GM18861 (cell line): ENCODE measurements at regions not wholly inside any gene's neighbourhood (a gene's known extent, or its start where the extent isn't known, plus 50 kb on each side); places are given as distances from the start of the nearest gene placed in this dataset.

ENCODE experiments used
- ATAC-seq: cut with Tn5 transposase; IDR thresholded peaks from one replicate; pipeline ENCODE4 v1.9.1; 2021; ENCODE audit not compliant: unreplicated experiment

- ATAC-seq, result no peak
Measured at GRCh38 chr6:104229057-104229456, 630.7 kb downstream of the HACE1 start.

- no peak for ATAC-seq
Measured at GRCh38 chr6:104227508-104227907, 632.2 kb downstream of the HACE1 start.

GRCh38 chr6:104226790-104227446 is 632.8 kb downstream of the HACE1 start:
- no peak for ATAC-seq

- no peak for ATAC-seq
Measured at GRCh38 chr6:104218116-104218515, 641.6 kb downstream of the HACE1 start.

- no peak for ATAC-seq
Measured at GRCh38 chr6:104214901-104215300, 644.8 kb downstream of the HACE1 start.

- no peak for ATAC-seq
Measured at GRCh38 chr6:104212977-104213668, 646.6 kb downstream of the HACE1 start.

- ATAC-seq, result no peak
Measured at GRCh38 chr6:104207635-104208034, 652.1 kb downstream of the HACE1 start.

GRCh38 chr6:104201557-104201956 is 658.2 kb downstream of the HACE1 start:
- no peak for ATAC-seq

- ATAC-seq, result no peak
Measured at GRCh38 chr6:104187616-104188015, 672.1 kb downstream of the HACE1 start.

GRCh38 chr6:104186831-104187230 is 672.9 kb downstream of the HACE1 start:
- ATAC-seq, result no peak

- ATAC-seq, result no peak
Measured at GRCh38 chr6:104183816-104184435, 675.8 kb downstream of the HACE1 start.

GRCh38 chr6:104182811-104183210 is 676.9 kb downstream of the HACE1 start:
- no peak for ATAC-seq

- ATAC-seq, result no peak
Measured at GRCh38 chr6:104173668-104174067, 686.1 kb downstream of the HACE1 start.

- no peak for ATAC-seq
Measured at GRCh38 chr6:104170401-104170800, 689.3 kb downstream of the HACE1 start.

GRCh38 chr6:104166055-104166668 is 693.6 kb downstream of the HACE1 start:
- ATAC-seq, result no peak

- no peak for ATAC-seq
Measured at GRCh38 chr6:104162036-104162669, 697.6 kb downstream of the HACE1 start.

- ATAC-seq, result no peak
Measured at GRCh38 chr6:104159045-104159618, 700.6 kb downstream of the HACE1 start.

- no peak for ATAC-seq
Measured at GRCh38 chr6:104143757-104144156, 716.0 kb downstream of the HACE1 start.

GRCh38 chr6:104134876-104135275 is 724.8 kb downstream of the HACE1 start:
- no peak for ATAC-seq

- ATAC-seq, result no peak
Measured at GRCh38 chr6:104130343-104130742, 729.4 kb downstream of the HACE1 start.
